NT2/D1 (cell line): ENCODE measurements at regions not wholly inside any gene's neighbourhood (a gene's known extent, or its start where the extent isn't known, plus 50 kb on each side); places are given as distances from the start of the nearest gene placed in this dataset.

ENCODE experiments used
- DNase-seq: peaks from one replicate; pipeline ENCODE4 v3.0.0-alpha.2; 2011; ENCODE audit warnings: low read depth, low spot score
- H3K27me3 ChIP-seq: 2 replicates; pipeline ENCODE4 v1.6.0; 2011; ENCODE audit warnings: mild to moderate bottlenecking; ENCODE audit not compliant: insufficient read length, insufficient read depth
- H3K36me3 ChIP-seq: 2 replicates; pipeline ENCODE4 v1.6.1; 2011; ENCODE audit warnings: mild to moderate bottlenecking, low read length, mixed read lengths; ENCODE audit not compliant: insufficient read depth, insufficient read length
- H3K4me1 ChIP-seq: 2 replicates; pipeline ENCODE4 v1.5.1; 2011; ENCODE audit not compliant: insufficient read depth, insufficient read length
- H3K4me3 ChIP-seq: 2 replicates; pipeline ENCODE4 v1.5.1; 2011; ENCODE audit warnings: low read depth; ENCODE audit not compliant: insufficient read length
- H3K9ac ChIP-seq: 2 replicates; pipeline ENCODE4 v1.6.0; 2011; ENCODE audit warnings: low read depth; ENCODE audit not compliant: insufficient read length
- H3K9me3 ChIP-seq: 2 replicates; pipeline ENCODE4 v1.5.1; 2011; ENCODE audit warnings: mild to moderate bottlenecking, low read length; ENCODE audit not compliant: insufficient read depth
- SUZ12 ChIP-seq: IDR thresholded peaks from 2 replicates; pipeline ENCODE4 v1.6.1; 2011; ENCODE audit not compliant: insufficient read length, insufficient read depth; ENCODE audit errors: extremely low read depth
- YY1 ChIP-seq: IDR thresholded peaks from 2 replicates; pipeline ENCODE4 v1.6.1; 2011; ENCODE audit not compliant: insufficient read length, insufficient read depth
- ZNF274 ChIP-seq: IDR thresholded peaks from 2 replicates; pipeline ENCODE4 v1.6.1; 2011; ENCODE audit warnings: mild to moderate bottlenecking, low read depth, low read length

- TF ChIP-seq YY1, result no peak
- TF ChIP-seq ZNF274, result no peak
- TF ChIP-seq SUZ12, result no peak
- H3K4me3 ChIP-seq, result no peak overlapping the region
- H3K9ac ChIP-seq, result no peak overlapping the region
- peaks cover 16% of the 10 kb centered on the region; the same call in 1 of the 2 replicates for H3K9me3 ChIP-seq
- H3K27me3 ChIP-seq, result no peaks in the 10 kb centered on the region
- DNase-seq, result no peak
- H3K36me3 ChIP-seq, result no peaks in the 10 kb centered on the region
- H3K4me1 ChIP-seq, result no peaks in the 10 kb centered on the region
Observed at GRCh38 chr1:224563666-224564065, 52.5 kb upstream of the CNIH3 start.

GRCh38 chr1:224564454-224565084 lies 51.5 kb upstream of the CNIH3 start:
- H3K27me3 ChIP-seq, result no peaks in the 10 kb centered on the region
- H3K9me3 ChIP-seq, result peaks cover 16% of the 10 kb centered on the region; the same call in 1 of the 2 replicates
- H3K9ac ChIP-seq, result no peak overlapping the region
- TF ChIP-seq YY1 (no peak), SUZ12 (no peak), ZNF274 (no peak)
- H3K4me3 ChIP-seq, result no peak overlapping the region
- no peak for DNase-seq
- no peaks in the 10 kb centered on the region for H3K36me3 ChIP-seq
- no peaks in the 10 kb centered on the region for H3K4me1 ChIP-seq

GRCh38 chr1:224565186-224565585 lies 50.9 kb upstream of the CNIH3 start:
- Histone ChIP-seq H3K9me3 (peaks cover 13% of the 10 kb centered on the region; the same call in 1 of the 2 replicates), H3K4me3 (no peak overlapping the region), H3K27me3 (no peaks in the 10 kb centered on the region), H3K9ac (no peak overlapping the region), H3K36me3 (no peaks in the 10 kb centered on the region), H3K4me1 (no peaks in the 10 kb centered on the region)
- no peak for DNase-seq
- TF ChIP-seq SUZ12 (no peak), ZNF274 (no peak), YY1 (no peak)

GRCh38 chr1:224565611-224566406 lies 50.3 kb upstream of the CNIH3 start:
- Histone ChIP-seq H3K9me3 (peaks cover 7% of the 10 kb centered on the region; the same call in 1 of the 2 replicates), H3K4me1 (no peaks in the 10 kb centered on the region), H3K9ac (no peak overlapping the region), H3K36me3 (no peaks in the 10 kb centered on the region), H3K4me3 (no peak overlapping the region), H3K27me3 (no peaks in the 10 kb centered on the region)
- TF ChIP-seq YY1, result no peak
- no peak for TF ChIP-seq ZNF274
- no peak for TF ChIP-seq SUZ12
- DNase-seq, result no peak
